Right lobe of liver (tissue), 4 donors: ENCODE measurements at regions not wholly inside any gene's neighbourhood (a gene's known extent, or its start where the extent isn't known, plus 50 kb on each side); places are given as distances from the start of the nearest gene placed in this dataset.

Experiments used
- POLR2A ChIP-seq: fragments of 450-650 bp; IDR thresholded peaks from one replicate; pipeline ENCODE4 v1.6.1; 2017; ENCODE audit warnings: antibody characterized with exemption, mild to moderate bottlenecking
- TF ChIP-seq, protein P1 (sequence below), 4 donors: fragments of 200-600 bp in 3 of 4; fragments of 450-650 bp in 1 of 4; IDR thresholded peaks; one replicate each; pipeline versions ENCODE4 v1.5.1 to v1.8.0; 2016 to 2022; ENCODE audit warnings: antibody characterized with exemption in 4 of 4, mild to moderate bottlenecking in 2 of 4
- donor health status: DM: no; HTN: no; CAD: no.
- donor health status: DM: no; HTN: no; CAD: no.
- donor health status: DM: no; HTN: yes; CAD: no.

DNA sequence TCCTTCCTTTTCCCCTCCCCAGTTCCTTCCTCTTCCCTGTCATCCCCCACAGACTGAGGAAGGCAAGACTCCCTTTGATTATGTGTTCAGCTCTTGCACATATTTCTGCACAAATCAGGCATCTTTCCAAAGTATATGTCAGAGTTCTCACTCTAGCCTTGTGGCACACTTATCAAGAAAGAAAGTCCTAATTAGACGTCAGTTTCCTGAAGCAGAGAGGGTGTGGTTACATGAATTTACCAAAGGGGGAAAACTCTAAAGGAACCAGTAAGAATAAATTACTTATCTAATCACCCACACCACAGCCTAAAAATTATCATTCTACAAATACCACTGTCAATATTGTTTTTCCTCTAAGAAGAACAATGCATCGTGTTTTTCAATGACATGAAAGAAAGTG, 120.7 kb upstream of the GRIP1 start:
- TF ChIP-seq POLR2A: no peak
- TF ChIP-seq, protein P1, sequence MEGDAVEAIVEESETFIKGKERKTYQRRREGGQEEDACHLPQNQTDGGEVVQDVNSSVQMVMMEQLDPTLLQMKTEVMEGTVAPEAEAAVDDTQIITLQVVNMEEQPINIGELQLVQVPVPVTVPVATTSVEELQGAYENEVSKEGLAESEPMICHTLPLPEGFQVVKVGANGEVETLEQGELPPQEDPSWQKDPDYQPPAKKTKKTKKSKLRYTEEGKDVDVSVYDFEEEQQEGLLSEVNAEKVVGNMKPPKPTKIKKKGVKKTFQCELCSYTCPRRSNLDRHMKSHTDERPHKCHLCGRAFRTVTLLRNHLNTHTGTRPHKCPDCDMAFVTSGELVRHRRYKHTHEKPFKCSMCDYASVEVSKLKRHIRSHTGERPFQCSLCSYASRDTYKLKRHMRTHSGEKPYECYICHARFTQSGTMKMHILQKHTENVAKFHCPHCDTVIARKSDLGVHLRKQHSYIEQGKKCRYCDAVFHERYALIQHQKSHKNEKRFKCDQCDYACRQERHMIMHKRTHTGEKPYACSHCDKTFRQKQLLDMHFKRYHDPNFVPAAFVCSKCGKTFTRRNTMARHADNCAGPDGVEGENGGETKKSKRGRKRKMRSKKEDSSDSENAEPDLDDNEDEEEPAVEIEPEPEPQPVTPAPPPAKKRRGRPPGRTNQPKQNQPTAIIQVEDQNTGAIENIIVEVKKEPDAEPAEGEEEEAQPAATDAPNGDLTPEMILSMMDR (IDR thresholded peaks at IDR 0.05): no peak
